H9 (cell line): ENCODE measurements at regions not wholly inside any gene's neighbourhood (a gene's known extent, or its start where the extent isn't known, plus 50 kb on each side); places are given as distances from the start of the nearest gene placed in this dataset.

ENCODE experiments used
- DNase-seq: peaks from one replicate; pipeline ENCODE4 v3.0.0-alpha.2; 2017
- H2AFZ ChIP-seq: one replicate; pipeline ENCODE4 v1.6.1; 2013; ENCODE audit warnings: mild to moderate bottlenecking, low read length, control low read depth, moderate library complexity
- H2AK5ac ChIP-seq: 2 replicates; pipeline ENCODE4 v1.6.1; 2013; ENCODE audit warnings: low read length, control low read depth, mixed read lengths; ENCODE audit not compliant: insufficient read length
- H2BK120ac ChIP-seq: one replicate; pipeline ENCODE4 v1.6.1; 2013; ENCODE audit warnings: low read depth, mild to moderate bottlenecking, low read length, control low read depth, inconsistent platforms; ENCODE audit not compliant: poor library complexity, severe bottlenecking
- H2BK12ac ChIP-seq: 2 replicates; pipeline ENCODE4 v1.6.1; 2013; ENCODE audit warnings: low read length, control low read depth, mixed read lengths, low read depth; ENCODE audit not compliant: insufficient read length
- H2BK15ac ChIP-seq: 2 replicates; pipeline ENCODE4 v1.6.1; 2013; ENCODE audit warnings: low read depth, low read length, control low read depth
- H2BK20ac ChIP-seq: one replicate; pipeline ENCODE4 v1.6.1; 2013; ENCODE audit warnings: low read depth, mild to moderate bottlenecking, low read length, control low read depth, inconsistent platforms; ENCODE audit not compliant: poor library complexity, severe bottlenecking
- H2BK5ac ChIP-seq: 2 replicates; pipeline ENCODE4 v1.6.1; 2013; ENCODE audit warnings: low read length, control low read depth, mixed read lengths; ENCODE audit not compliant: insufficient read length
- H3K14ac ChIP-seq: 2 replicates; pipeline ENCODE4 v1.6.1; 2013; ENCODE audit warnings: low read length, control low read depth; ENCODE audit not compliant: insufficient read depth
- H3K18ac ChIP-seq: 2 replicates; pipeline ENCODE4 v1.6.1; 2013; ENCODE audit warnings: low read depth, mild to moderate bottlenecking, mixed read lengths, low read length, control low read depth; ENCODE audit not compliant: insufficient read length
- H3K23ac ChIP-seq: 2 replicates; pipeline ENCODE4 v1.6.1; 2013; ENCODE audit warnings: low read length, control low read depth, mixed read lengths, low read depth; ENCODE audit not compliant: insufficient read length
- H3K23me2 ChIP-seq: 2 replicates; pipeline ENCODE4 v1.6.1; 2013; ENCODE audit warnings: low read depth, mild to moderate bottlenecking, mixed read lengths, low read length, control low read depth; ENCODE audit not compliant: insufficient read length, poor library complexity, severe bottlenecking
- H3K27ac ChIP-seq: 2 replicates; pipeline ENCODE4 v1.5.1; 2013; ENCODE audit warnings: low read length, control low read depth, mixed read lengths, low read depth; ENCODE audit not compliant: insufficient read length
- H3K27me3 ChIP-seq: 2 replicates; pipeline ENCODE4 v1.6.1; 2013; ENCODE audit warnings: low read length, control low read depth, inconsistent platforms; ENCODE audit not compliant: insufficient read depth
- H3K4ac ChIP-seq: 2 replicates; pipeline ENCODE4 v1.6.1; 2013; ENCODE audit warnings: low read depth, mild to moderate bottlenecking, control low read depth, inconsistent platforms, low read length, moderate library complexity
- H3K4me1 ChIP-seq: 2 replicates; pipeline ENCODE4 v1.6.1; 2013; ENCODE audit warnings: low read length, control low read depth, inconsistent platforms; ENCODE audit not compliant: insufficient read depth
- H3K4me2 ChIP-seq: 2 replicates; pipeline ENCODE4 v1.6.1; 2013; ENCODE audit warnings: low read length, control low read depth, mixed read lengths; ENCODE audit not compliant: insufficient read length, insufficient read depth
- H3K56ac ChIP-seq: 2 replicates; pipeline ENCODE4 v1.6.1; 2013; ENCODE audit warnings: low read depth, mild to moderate bottlenecking, mixed read lengths, low read length, control low read depth; ENCODE audit not compliant: insufficient read length
- H3K79me1 ChIP-seq: 2 replicates; pipeline ENCODE4 v1.6.1; 2013; ENCODE audit warnings: low read depth, mild to moderate bottlenecking, moderate library complexity, low read length, control low read depth, inconsistent platforms; ENCODE audit not compliant: insufficient read depth, poor library complexity, severe bottlenecking
- H3K79me2 ChIP-seq: 2 replicates; pipeline ENCODE4 v1.6.1; 2013; ENCODE audit warnings: low read length, control low read depth, inconsistent platforms; ENCODE audit not compliant: insufficient read depth
- H3K9ac ChIP-seq: 2 replicates; pipeline ENCODE4 v1.6.1; 2013; ENCODE audit warnings: low read length, control low read depth, mixed read lengths; ENCODE audit not compliant: insufficient read length; ENCODE audit errors: extremely low read depth
- H3K9me3 ChIP-seq: one replicate; pipeline ENCODE4 v1.6.1; 2013; ENCODE audit warnings: low read depth, low read length, inconsistent platforms; ENCODE audit not compliant: control insufficient read depth
- H3T11ph ChIP-seq: one replicate; pipeline ENCODE4 v1.6.1; 2013; ENCODE audit warnings: mild to moderate bottlenecking, low read length, control low read depth, inconsistent platforms
- H4K20me1 ChIP-seq: one replicate; pipeline ENCODE4 v1.6.1; 2013; ENCODE audit not compliant: control insufficient read depth, insufficient read length, insufficient read depth
- H4K5ac ChIP-seq: 2 replicates; pipeline ENCODE4 v1.6.1; 2013; ENCODE audit warnings: low read depth, mild to moderate bottlenecking, mixed read lengths, low read length, control low read depth; ENCODE audit not compliant: insufficient read length
- H4K8ac ChIP-seq: replicated peaks from 2 replicates; pipeline ENCODE4 v1.6.1; 2013; ENCODE audit warnings: low read length, control low read depth, mixed read lengths, low read depth; ENCODE audit not compliant: insufficient read length
- H4K91ac ChIP-seq: 2 replicates; pipeline ENCODE4 v1.6.1; 2013; ENCODE audit warnings: low read depth, mild to moderate bottlenecking, moderate library complexity, mixed read lengths, low read length, control low read depth; ENCODE audit not compliant: insufficient read length
- H3K27ac Mint-ChIP-seq, 3 experiments: 2 replicates in 2 of 3; 3 replicates in 1 of 3; pipeline ENCODE4 v1.8.0; 2020 to 2021; ENCODE audit warnings: mixed read lengths in 3 of 3, mild to moderate bottlenecking in 1 of 3, moderate library complexity in 1 of 3
- H3K27me3 Mint-ChIP-seq: 2 replicates; pipeline ENCODE4 v1.8.0; 2021; ENCODE audit warnings: low read depth, mild to moderate bottlenecking, moderate library complexity, mixed read lengths
- H3K36me3 Mint-ChIP-seq, 3 experiments: 2 replicates in 2 of 3; 3 replicates in 1 of 3; pipeline ENCODE4 v1.8.0; 2020 to 2021; ENCODE audit warnings: low read depth in 3 of 3, mixed read lengths in 3 of 3; ENCODE audit not compliant: insufficient read depth in 1 of 3
- H3K4me1 Mint-ChIP-seq, 2 experiments: 2 replicates each; pipeline ENCODE4 v1.8.0; 2020; ENCODE audit warnings: mixed read lengths in 2 of 2
- H3K4me3 Mint-ChIP-seq, 2 experiments: 2 replicates in 1 of 2; 3 replicates in 1 of 2; pipeline ENCODE4 v1.8.0; 2020 to 2021; ENCODE audit warnings: mild to moderate bottlenecking in 2 of 2, mixed read lengths in 2 of 2, moderate library complexity in 1 of 2
- H3K9me3 Mint-ChIP-seq, 2 experiments: 2 replicates in 1 of 2; 3 replicates in 1 of 2; pipeline ENCODE4 v1.8.0; 2020; ENCODE audit warnings: mild to moderate bottlenecking in 2 of 2, mixed read lengths in 2 of 2, moderate library complexity in 1 of 2
- CTCF ChIP-seq: fragments of 200-600 bp; sonication (generic); conservative IDR thresholded peaks from 3 replicates; pipeline ENCODE4 v1.8.0; 2021; ENCODE audit warnings: antibody characterized with exemption, mild to moderate bottlenecking
- WGBS: extraction: QIAGEN DNeasy Blood & Tissue Kit; methylation state at CpG from one replicate; pipeline ENCODE4 v1.1.7; 2013; ENCODE audit warnings: missing lambda C conversion rate, low lambda C conversion rate, mixed read lengths; ENCODE audit not compliant: insufficient read length; ENCODE audit errors: extremely low coverage; 5-methylcytosine and 5-hydroxymethylcytosine counted together

GRCh38 chr18:40120796-40121391 is 1834.1 kb upstream of the PIK3C3 start:
- H3K9me3 ChIP-seq = no peaks in the 10 kb centered on the region
- no peak overlapping the region for H4K5ac ChIP-seq
- H2BK5ac ChIP-seq = no peak overlapping the region
- WGBS = no CpG with 5 or more reads among the region's 2 CpGs
- no peaks in the 10 kb centered on the region for H3K23me2 ChIP-seq
- no peak overlapping the region for H2AK5ac ChIP-seq
- H2BK15ac ChIP-seq = no peak overlapping the region
- peaks cover 4 to 28% (median 15%) of the 10 kb centered on the region in 3 experiments; a peak in 6 of 7 replicates for H3K36me3 Mint-ChIP-seq
- no peak for DNase-seq
- no peak overlapping the region for H3K9ac ChIP-seq
- no peak for TF ChIP-seq CTCF
- no peak overlapping the region for H3K4ac ChIP-seq
- no peak overlapping the region for H2BK120ac ChIP-seq
- H4K8ac ChIP-seq = no peak overlapping the region
- H3K4me2 ChIP-seq = no peak overlapping the region
- no peak overlapping the region for H3K4me3 Mint-ChIP-seq
- no peak overlapping the region for H3K56ac ChIP-seq
- no peaks in the 10 kb centered on the region for H3K79me2 ChIP-seq
- H2BK12ac ChIP-seq = no peak overlapping the region
- H2BK20ac ChIP-seq = no peak overlapping the region
- no peak overlapping the region for H3K18ac ChIP-seq
- no peak overlapping the region for H3K27ac Mint-ChIP-seq
- no peak overlapping the region for H4K91ac ChIP-seq
- H3K14ac ChIP-seq = no peak overlapping the region
- no peaks in the 10 kb centered on the region for H3K27me3 ChIP-seq
- no peak overlapping the region for H3K27ac ChIP-seq
- H3K27me3 Mint-ChIP-seq = no peaks in the 10 kb centered on the region
- no peaks in the 10 kb centered on the region for H3K4me1 Mint-ChIP-seq
- H3K9me3 Mint-ChIP-seq = peaks cover 36 to 37% of the 10 kb centered on the region in 2 experiments
- H3K4me1 ChIP-seq = no peaks in the 10 kb centered on the region
- H3T11ph ChIP-seq = no peak overlapping the region
- no peak overlapping the region for H3K23ac ChIP-seq
- H3K79me1 ChIP-seq = no peaks in the 10 kb centered on the region
- H4K20me1 ChIP-seq = no peaks in the 10 kb centered on the region
- H2AFZ ChIP-seq = no peak overlapping the region
